Stimulated activated naive CD8-positive, alpha-beta T cell treated with anti-CD3 and anti-CD28 coated beads, Interleukin-15, Interleukin-2, amounts not matched to agents 100 U/mL and 50 U/mL, for 24 hours (primary cell): ENCODE measurements at regions not wholly inside any gene's neighbourhood (a gene's known extent, or its start where the extent isn't known, plus 50 kb on each side); places are given as distances from the start of the nearest gene placed in this dataset.
"Not testable (repeated sequence)": the region's sequence is repeated elsewhere in the genome, so short reads cannot be mapped to it uniquely, and the experiment has no call there.

Experiments used
- ATAC-seq: fragments of 150-1000 bp; cut with Tn5 transposase; one replicate; pipeline ENCODE4 v1.10.0; 2021
- DNase-seq: peaks from one replicate; pipeline ENCODE4 v3.0.0; 2021

DNA sequence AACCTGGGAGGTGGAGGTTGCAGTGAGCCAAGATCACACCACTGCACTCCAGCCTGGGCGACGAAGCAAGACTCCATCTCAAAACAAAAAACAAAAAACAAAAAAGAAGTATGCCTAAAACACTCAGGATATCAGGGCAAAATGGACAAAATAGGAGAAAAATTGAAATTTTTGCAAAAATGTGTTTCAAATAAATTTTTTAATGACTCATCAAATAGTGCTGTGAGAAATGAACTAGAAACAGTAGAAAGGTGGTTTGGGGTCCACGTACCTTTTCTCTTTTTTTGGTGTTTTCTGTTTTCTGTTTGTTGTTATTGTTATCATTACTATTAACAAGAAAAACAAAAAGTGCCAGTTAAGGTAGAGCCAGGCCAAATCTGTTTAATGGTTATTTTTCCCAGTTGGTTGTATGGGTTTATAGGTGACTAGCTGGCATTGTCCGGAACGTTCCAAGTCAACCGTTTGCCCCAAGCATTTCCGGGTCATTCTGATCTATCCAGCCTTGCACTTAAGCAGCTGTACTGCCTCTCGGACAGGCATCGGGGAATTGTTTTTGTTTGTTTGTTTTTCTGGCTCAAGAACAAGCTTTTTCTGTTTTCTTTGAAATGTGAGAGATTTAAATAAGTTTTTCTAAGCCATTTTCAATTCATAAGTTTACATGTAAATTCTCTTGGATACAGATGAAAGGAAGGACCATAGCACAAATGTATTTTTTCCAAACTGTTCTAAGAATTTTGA is 157.0 kb upstream of the NEBL start:
- no peak for ATAC-seq
- no peak for DNase-seq

DNA sequence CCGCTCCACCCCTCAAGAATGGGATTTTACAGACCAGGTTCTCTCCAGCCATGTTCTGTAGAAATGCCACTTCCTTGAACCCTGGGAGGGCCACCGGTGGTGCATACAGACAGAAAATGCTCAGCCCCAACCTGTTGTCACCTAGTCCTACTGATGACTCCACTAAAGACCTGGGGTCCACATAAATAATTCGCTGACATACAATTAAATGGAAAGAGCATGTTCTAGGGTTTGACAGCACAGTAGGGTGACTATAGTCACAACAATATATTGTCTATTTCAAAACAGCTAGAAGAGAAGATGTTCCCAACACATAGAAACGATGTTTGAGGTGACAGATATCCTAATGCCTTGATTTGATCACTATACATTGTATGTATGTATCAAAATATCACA is 155.6 kb upstream of the NEBL start:
- ATAC-seq (no peak), DNase-seq (no peak)

DNA sequence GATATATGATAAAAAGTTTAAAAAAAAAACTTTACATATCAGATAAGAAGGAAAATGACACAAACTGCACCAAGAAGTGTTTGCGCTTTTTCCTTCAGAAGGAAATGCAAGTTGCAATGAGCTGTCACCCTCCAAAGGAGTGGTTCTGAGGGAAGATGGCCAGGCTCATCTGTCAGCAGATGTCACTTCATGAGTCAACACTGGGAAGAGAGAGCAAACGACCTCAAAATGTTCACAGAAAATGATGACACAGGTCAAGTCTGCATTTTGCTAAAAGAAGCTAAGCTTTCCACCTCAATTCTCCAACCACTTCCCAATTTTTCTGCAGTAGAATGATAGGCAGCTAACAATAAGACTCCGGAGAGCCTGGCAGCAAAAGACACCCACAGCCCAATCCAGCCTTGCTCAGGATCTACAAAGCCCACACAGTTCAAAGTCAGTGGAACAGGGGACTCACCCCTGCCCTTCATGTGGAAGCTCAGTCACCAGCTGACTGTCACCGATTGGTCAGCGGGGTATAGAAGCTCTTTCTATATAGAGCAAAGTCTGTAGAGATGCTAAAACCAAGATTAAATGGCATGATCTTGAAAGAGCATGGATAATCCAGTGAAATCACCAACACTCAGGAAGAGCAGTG is 155.1 kb upstream of the NEBL start:
- ATAC-seq (no peak), DNase-seq (no peak)

DNA sequence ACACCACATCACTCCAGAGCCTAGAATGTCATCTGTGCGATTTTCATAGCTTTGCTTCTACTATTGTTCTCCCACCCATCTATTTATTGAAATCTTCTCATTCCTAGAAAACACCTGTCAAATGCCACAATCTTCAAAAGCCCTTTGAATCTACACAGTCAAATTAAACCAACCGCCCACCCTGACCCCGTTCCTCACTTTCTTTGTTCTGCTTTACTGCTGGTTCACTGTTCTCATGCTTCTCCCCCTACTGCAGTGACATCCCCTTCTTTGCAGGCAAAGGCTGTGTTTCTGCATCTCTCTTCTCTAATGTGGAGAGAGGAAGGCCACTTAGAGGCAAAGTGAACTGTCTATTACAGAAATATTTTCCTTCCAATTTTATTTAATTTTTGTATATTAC is 152.4 kb upstream of the NEBL start:
- ATAC-seq = peak; percentile 46
- peak; percentile 5 for DNase-seq

DNA sequence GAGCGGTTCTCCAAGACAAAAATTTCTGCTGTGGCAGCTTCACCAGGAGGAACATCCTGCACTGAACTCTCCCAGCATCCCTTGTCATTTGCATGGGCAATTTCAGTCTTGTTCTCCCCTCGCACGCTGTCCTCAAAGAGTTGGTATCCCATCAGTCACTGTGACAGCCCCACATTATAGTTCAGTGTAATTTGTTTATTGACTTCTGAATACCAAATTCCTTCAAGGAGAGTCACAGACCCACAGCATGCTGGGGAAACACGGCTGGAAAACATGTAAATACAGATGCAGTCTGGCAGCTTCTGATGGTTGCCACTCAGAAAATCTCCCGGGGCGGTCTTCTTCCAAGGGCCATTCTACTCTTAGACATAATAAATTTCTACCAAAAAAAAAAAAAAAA is 151.0 kb upstream of the NEBL start:
- no peak for DNase-seq
- ATAC-seq = no peak

DNA sequence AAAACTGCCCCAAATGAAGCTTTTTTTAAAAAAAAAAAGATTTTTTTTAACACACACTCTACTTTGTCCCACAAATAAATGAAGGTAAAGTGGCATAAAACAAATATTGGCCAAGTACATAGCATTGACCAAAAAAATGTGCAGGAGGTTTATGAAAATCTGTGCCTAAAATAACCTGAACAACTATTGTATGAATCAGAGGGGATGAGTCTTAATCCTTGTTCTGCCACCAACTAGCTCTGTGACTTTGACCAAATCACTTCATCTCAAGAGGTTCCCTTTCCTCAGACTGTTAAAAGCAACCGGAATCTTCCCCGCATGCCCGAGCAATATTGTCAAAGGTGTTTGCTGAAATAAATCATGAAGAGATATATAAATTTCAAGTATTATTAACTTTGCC is 150.4 kb upstream of the NEBL start:
- no peak for DNase-seq
- ATAC-seq = no peak

DNA sequence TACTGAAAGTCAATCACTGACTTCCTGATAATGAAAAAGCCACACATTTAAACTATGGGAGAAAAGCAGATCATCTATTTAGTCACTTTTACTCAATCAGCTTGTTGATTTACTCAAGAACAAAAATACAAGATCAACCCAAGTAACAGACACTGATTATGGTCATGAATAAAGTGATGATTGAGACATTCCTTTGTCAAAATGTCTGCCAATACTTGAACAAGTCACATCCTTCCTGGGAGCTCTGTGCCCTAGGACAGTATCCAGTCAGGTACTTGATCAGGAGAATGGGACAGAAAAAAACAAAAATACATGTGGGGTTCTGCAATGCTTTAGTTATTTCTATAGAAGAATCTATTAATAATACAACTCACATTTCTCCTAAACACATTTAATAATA is 150.0 kb upstream of the NEBL start:
- DNase-seq = no peak
- ATAC-seq = no peak

GRCh38 chr10:21043044-21043443 is 145.9 kb upstream of the NEBL start:
- ATAC-seq (no peak), DNase-seq (no peak)

- no peak for ATAC-seq
- no peak for DNase-seq
Observed at GRCh38 chr10:21042536-21042935, 145.4 kb upstream of the NEBL start.

GRCh38 chr10:21041763-21042458 is 144.8 kb upstream of the NEBL start:
- DNase-seq (no peak), ATAC-seq (no peak)

- ATAC-seq (no peak), DNase-seq (no peak)
Observed at GRCh38 chr10:21039721-21040120, 142.6 kb upstream of the NEBL start.

GRCh38 chr10:21036757-21037156 is 139.6 kb upstream of the NEBL start:
- no peak for DNase-seq
- no peak for ATAC-seq

- not testable (repeated sequence) for ATAC-seq
Observed at GRCh38 chr10:21034770-21035169, 137.7 kb upstream of the NEBL start.

DNA sequence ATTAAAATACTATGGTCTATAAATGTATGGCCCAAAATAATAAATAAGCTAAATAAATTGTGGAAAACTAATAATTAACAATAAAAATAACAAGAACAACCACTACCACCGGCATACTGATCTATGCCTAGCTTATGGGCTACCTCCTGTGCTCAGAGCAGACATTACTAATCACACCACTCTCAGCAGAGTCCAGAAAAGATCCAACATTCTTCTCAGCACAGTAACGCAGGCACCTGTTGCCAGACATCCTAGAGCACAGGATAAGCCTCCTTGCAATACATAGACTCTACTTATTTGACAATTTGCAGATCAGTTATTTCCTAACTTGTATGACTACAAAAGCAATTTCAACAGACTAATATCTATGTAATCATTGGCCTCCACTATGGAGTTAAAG is 137.1 kb upstream of the NEBL start:
- DNase-seq (no peak), ATAC-seq (no peak)

More at GRCh38 chr10:21034770-21035169, 137.7 kb upstream of the NEBL start:
- DNase-seq = not testable (repeated sequence)

DNA sequence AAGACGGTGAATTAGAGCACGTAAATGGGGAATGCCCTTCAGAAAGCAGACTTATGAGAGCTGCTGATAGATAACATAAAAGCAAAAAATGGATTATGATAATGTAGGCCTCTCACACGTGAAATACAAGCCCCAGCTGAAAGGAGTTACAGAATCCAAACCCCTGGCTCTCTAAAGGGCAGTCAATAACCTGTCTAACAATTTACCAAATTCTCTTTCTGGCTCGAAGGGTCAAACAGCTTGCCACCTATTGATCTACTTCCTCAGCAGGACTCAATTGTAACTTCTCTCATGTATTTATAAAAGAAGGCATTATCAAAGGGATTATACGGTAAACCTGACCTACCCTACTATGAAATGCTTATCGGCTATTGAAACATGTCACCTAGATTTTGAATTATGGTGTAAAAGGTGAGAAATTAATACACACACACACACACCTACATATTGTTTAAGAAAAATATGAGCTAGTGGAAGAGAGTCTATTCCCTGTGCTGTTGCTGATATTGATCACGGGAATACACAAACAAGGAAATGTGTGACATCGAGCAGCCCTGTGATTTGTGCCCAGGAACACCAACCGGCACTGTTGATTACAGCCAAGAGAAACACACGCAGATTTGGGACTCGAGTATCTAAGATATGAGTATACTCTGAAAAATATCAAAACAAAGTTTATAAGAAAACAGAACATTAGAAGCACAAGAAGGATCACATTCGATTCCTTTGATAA is 135.6 kb upstream of the NEBL start:
- ATAC-seq = no peak

GRCh38 chr10:21031232-21031795 is 134.2 kb upstream of the NEBL start:
- ATAC-seq = no peak

More for the DNA sequence above, 135.6 kb upstream of the NEBL start:
- no peak for DNase-seq

GRCh38 chr10:21030091-21030490 is 133.0 kb upstream of the NEBL start:
- DNase-seq = no peak
- ATAC-seq = no peak

More at GRCh38 chr10:21031232-21031795, 134.2 kb upstream of the NEBL start:
- DNase-seq = no peak

- ATAC-seq (no peak), DNase-seq (no peak)
Observed at GRCh38 chr10:21022821-21023220, 125.7 kb upstream of the NEBL start.

- ATAC-seq (no peak), DNase-seq (no peak)
Observed at GRCh38 chr10:21021843-21022594, 124.9 kb upstream of the NEBL start.

GRCh38 chr10:21021231-21021630 is 124.1 kb upstream of the NEBL start:
- DNase-seq (no peak), ATAC-seq (no peak)

GRCh38 chr10:21020545-21020944 is 123.4 kb upstream of the NEBL start:
- DNase-seq (peak; percentile 54), ATAC-seq (peak; percentile 23)

DNA sequence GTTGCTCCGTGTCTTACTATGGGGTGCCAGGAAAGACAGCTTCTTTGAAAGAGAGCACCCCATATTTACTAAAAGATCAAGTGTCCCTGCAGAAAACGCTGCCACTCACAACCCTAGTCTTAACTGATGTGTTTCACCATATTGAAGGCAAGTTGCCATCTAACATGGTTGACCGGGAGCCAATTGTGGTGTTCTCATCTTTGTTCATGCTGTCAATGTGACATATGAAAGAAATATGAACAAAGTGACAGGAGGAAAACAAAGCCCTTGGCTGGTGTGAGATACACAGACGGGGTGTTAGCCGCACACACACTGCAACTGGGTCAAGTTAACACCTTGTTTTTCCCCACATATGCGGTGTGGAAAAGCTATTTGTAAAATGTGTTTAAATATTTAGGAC is 122.3 kb upstream of the NEBL start:
- no peak for DNase-seq
- no peak for ATAC-seq
